ENCODE measurements at regions not wholly inside any gene's neighbourhood (a gene's known extent, or its start where the extent isn't known, plus 50 kb on each side); places are given as distances from the start of the nearest gene placed in this dataset.

DNA sequence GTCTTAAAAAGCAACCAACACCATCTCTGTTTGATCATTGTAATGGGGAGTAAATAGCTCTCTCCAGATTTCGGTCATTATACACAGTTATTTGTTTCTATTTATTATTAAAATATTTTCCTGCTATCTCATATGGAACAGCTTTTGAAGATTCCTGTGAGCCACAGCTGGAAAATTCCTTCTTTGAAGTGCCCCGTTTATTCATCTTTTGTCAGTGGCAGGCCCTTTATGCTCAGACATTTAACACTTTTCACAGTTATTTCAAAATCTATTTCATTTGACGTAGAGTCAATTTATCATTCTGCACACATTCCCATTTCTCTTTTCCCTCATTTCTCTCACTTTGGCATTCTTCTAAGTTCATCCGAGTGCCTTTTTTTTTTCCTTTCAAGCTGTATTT lies 245.9 kb upstream of the ELAC2 start:
- Histone ChIP-seq H3K4me3 (ENCODE audit: extremely low read depth in 1 of 4, insufficient read depth in 2 of 4, low read depth in 3 of 4, low read length in 4 of 4) (no peak overlapping the region), H3K23me2 (ENCODE audit: low read depth, low read length) (no peaks in the 10 kb centered on the region), H3K4me1 (replicated peaks in 1 of 4; ENCODE audit: control insufficient read depth in 3 of 4, insufficient read depth in 4 of 4, low read length in 3 of 4) (peaks cover 0 to 3% (median 0%) of the 10 kb centered on the region in 4 experiments; a peak in 1 of 7 replicates), H3K4me2 (ENCODE audit: insufficient read depth in 1 of 2, low read depth in 2 of 2, low read length in 2 of 2) (no peak overlapping the region), H3K79me2 (ENCODE audit: control insufficient read depth in 1 of 2, insufficient read depth in 2 of 2, low read length in 2 of 2) (no peaks in the 10 kb centered on the region), H4K8ac (ENCODE audit: extremely low read depth, insufficient read depth, low read length) (no peak overlapping the region), H2BK5ac (ENCODE audit: low read depth, low read length) (no peak overlapping the region), H3K4ac (replicated peaks; ENCODE audit: insufficient read length, low read depth, low read length) (no peak overlapping the region), H2BK120ac (replicated peaks; ENCODE audit: low read depth, low read length) (no peak overlapping the region), H3K14ac (ENCODE audit: insufficient read length) (no peak overlapping the region), H2BK12ac (ENCODE audit: low read depth, low read length) (no peak overlapping the region), H2AFZ (ENCODE audit: low read length) (no peak overlapping the region), H4K5ac (ENCODE audit: insufficient read length, low read depth, low read length) (no peak overlapping the region), H2AK5ac (ENCODE audit: low read depth, low read length) (no peak overlapping the region), H3K56ac (replicated peaks; ENCODE audit: insufficient read length, low read depth, low read length) (no peak overlapping the region), H2BK20ac (ENCODE audit: low read length) (no peak overlapping the region), H4K91ac (replicated peaks; ENCODE audit: insufficient read length, low read length) (no peak overlapping the region), H3K9me3 (ENCODE audit: insufficient read depth in 2 of 2, low read depth in 1 of 2, low read length in 1 of 2) (no peaks in the 10 kb centered on the region), H3K18ac (ENCODE audit: extremely low read depth, low read length) (no peak overlapping the region), H3K27ac (ENCODE audit: low read depth, low read length) (no peak overlapping the region), H3K27me3 (replicated peaks in 1 of 4; ENCODE audit: control insufficient read depth in 3 of 4, extremely low read depth in 1 of 4, insufficient read depth in 3 of 4, low read length in 3 of 4) (no peaks in the 10 kb centered on the region; a peak in 1 of 7 replicates), H2BK15ac (ENCODE audit: low read length) (no peak overlapping the region), H3K23ac (ENCODE audit: insufficient read length) (no peak overlapping the region), H4K20me1 (replicated peaks in 1 of 2; ENCODE audit: control insufficient read depth in 1 of 2, insufficient read depth in 2 of 2, low read length in 2 of 2) (no peaks in the 10 kb centered on the region), H3K9ac (replicated peaks in 1 of 4; ENCODE audit: extremely low read depth in 1 of 4, low read depth in 3 of 4, low read length in 3 of 4) (no peak overlapping the region), H3K36me3 (ENCODE audit: control insufficient read depth in 2 of 4, insufficient read depth in 4 of 4, low read length in 3 of 4) (no peaks in the 10 kb centered on the region), H3K79me1 (ENCODE audit: low read depth, low read length) (no peaks in the 10 kb centered on the region)
- FAIRE-seq (no peak), DNase-seq (ENCODE audit: low read depth in 1 of 2, low spot score in 2 of 2) (no peak)
- 76% methylated on average over 4 of the region's 4 CpGs; no CpG with 5 or more reads in 1 of the 2 experiments for WGBS, 2 experiments (ENCODE audit: extremely low coverage in 1 of 2, insufficient coverage in 1 of 2, insufficient read length in 1 of 2, insufficient replicate concordance in 2 of 2, low coverage in 1 of 2, low lambda C conversion rate in 2 of 2, missing lambda C conversion rate in 1 of 2)
- ChIA-PET CTCF (ENCODE audit: partially characterized antibody) (interaction anchor here (0.9 to 1.5 kb wide), 2 partner anchors 10 to 233 kb away, joined by 3 to 6 read pairs; no protein-coding TSS in a partner anchor), POLR2A (ENCODE audit: partially characterized antibody) (no interaction called here)
- TF ChIP-seq JUN (IDR thresholded peaks at IDR 0.05; ENCODE audit: low read depth, low read length) = no peak
- TF ChIP-seq BACH1 (IDR thresholded peaks at IDR 0.05; ENCODE audit: low read length) = no peak
- no peak for TF ChIP-seq CREB1 (IDR thresholded peaks at IDR 0.05)
- TF ChIP-seq CBX5 (IDR thresholded peaks at IDR 0.05; ENCODE audit: low read depth, low read length) = no peak
- TF ChIP-seq KDM5A (IDR thresholded peaks at IDR 0.05; ENCODE audit: low read length) = no peak
- no peak for TF ChIP-seq PHF8 (conservative IDR thresholded peaks at IDR 0.05; ENCODE audit: low read depth, low read length)
- no peak for TF ChIP-seq SP2 (IDR thresholded peaks at IDR 0.05; ENCODE audit: low read length)
- TF ChIP-seq NRF1 (IDR thresholded peaks at IDR 0.05; ENCODE audit: low read depth, low read length) = no peak
